NOMO-1 treated with dmso at 0.1 percent for 144 hours (cell line): ENCODE measurements at regions not wholly inside any gene's neighbourhood (a gene's known extent, or its start where the extent isn't known, plus 50 kb on each side); places are given as distances from the start of the nearest gene placed in this dataset.
"Not testable (repeated sequence)": the region's sequence is repeated elsewhere in the genome, so short reads cannot be mapped to it uniquely, and the experiment has no call there.

Source experiments
- DNase-seq: peaks from one replicate; lab custom pipeline; 2025; ENCODE audit not compliant: unreplicated experiment; lab: John Stamatoyannopoulos, UW

DNA sequence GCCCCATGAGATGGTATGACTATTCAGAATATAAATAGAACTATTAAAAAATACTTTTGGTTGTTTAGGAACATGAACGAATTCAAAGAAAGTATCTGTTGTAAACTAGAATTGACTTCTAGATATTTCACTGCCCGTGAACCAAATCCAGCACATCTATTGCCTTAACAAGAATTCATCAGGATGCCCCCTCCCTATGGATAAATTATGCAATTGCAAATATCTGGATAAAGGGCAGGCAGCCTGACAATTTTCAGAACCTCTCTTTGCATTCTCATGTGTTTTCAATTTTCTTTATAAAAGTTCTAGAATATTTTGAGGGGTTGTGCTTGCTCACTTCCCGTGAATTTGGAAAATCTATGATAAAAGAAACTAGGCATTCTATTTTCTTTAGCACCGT, 822.1 kb upstream of the SORCS1 start:
- DNase-seq: no peak

- DNase-seq: no peak
These were observed 820.1 kb upstream of the SORCS1 start for GRCh38 chr10:107984581-107984980.

- DNase-seq: no peak
These were observed 819.6 kb upstream of the SORCS1 start for GRCh38 chr10:107984149-107984548.

- DNase-seq: no peak
These were observed 813.9 kb upstream of the SORCS1 start for GRCh38 chr10:107978455-107978854.

GRCh38 chr10:107971973-107972372, 807.5 kb upstream of the SORCS1 start:
- DNase-seq: no peak

GRCh38 chr10:107971411-107971810, 806.9 kb upstream of the SORCS1 start:
- no peak for DNase-seq

DNA sequence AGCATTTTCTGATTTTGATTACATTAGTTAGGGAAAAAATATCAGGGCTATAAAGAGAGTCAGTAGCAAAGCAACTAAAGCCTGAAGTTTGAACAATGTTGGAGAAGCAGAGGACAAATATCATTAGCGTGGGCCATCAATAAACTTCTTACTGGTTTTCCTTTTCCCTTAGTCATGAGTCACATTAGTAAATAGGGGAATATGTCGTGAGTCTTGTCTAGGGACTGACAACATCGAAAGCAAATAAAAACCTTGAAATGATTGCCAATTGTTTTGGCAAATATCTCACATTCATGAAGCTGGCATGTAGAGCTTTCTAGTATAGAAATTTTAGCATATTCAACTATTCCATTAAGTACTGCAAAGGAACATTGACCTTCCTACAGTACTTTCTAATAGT, 806.0 kb upstream of the SORCS1 start:
- no peak for DNase-seq

GRCh38 chr10:107969936-107970335, 805.4 kb upstream of the SORCS1 start:
- DNase-seq: no peak

DNA sequence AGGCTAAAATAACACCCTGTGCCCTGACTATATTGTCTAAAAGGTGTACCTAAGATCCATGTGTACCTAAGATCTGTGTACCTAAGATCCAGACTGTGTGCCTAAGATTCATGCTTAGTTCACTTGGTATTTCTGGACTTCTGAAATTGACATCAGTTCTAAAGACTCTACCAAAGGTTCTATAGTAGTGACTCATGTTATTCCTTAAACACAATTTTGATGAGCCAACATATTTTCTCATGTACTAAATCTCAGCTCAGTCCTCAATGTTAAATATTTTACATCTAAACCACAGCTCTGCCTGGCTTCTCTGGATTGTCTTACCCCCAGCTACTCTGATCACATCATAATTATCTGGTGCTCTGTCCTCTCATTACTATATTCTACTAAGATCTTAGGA, 802.3 kb upstream of the SORCS1 start:
- no peak for DNase-seq

GRCh38 chr10:107952649-107953556, 788.4 kb upstream of the SORCS1 start:
- DNase-seq: no peak

GRCh38 chr10:107950411-107951062, 786.0 kb upstream of the SORCS1 start:
- DNase-seq: not testable (repeated sequence)

DNA sequence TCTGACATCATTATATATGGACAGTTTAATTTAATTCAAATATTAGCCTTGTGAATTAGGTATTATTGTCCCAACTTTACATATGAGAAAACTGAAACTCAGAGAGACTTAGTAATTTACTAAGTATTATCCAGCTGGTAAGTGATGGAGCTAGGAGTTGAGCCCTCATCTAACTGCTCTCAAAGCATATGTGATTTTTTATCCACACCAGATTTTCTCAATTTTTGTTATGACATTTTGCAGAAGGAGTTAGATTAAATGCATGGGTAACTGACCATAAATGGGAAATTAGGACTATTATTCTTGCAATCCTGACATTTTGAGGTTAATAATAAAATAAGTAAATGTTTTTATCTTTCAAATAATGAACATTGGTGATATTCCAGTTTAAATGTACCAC, 778.3 kb upstream of the SORCS1 start:
- no peak for DNase-seq

- DNase-seq: no peak
These were observed 768.6 kb upstream of the SORCS1 start for GRCh38 chr10:107933076-107933475.

GRCh38 chr10:107931808-107932207, 767.3 kb upstream of the SORCS1 start:
- DNase-seq: no peak

GRCh38 chr10:107930037-107930436, 765.5 kb upstream of the SORCS1 start:
- peak; percentile 1 for DNase-seq

- DNase-seq: no peak
These were observed 760.0 kb upstream of the SORCS1 start for GRCh38 chr10:107924458-107924857.

GRCh38 chr10:107919626-107920235, 755.2 kb upstream of the SORCS1 start:
- DNase-seq: no peak

DNA sequence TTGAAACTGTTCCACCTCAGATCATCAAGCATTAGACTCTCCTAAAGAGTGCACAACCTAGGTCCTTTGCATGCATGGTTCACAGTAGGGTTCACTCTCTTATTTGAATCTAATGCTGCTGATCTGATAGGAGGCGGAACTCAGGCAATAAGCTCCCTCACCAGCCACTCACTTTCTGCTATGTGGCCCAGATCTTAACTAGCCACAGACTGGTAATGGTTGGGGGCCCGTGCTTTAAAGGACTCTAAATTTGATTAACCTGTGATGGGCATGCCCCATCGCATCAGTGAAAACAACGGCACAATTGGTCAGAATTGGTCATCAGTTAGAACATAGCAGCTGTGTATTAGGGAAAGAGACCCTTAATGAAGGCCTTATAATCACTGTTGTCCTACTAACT, 753.7 kb upstream of the SORCS1 start:
- no peak for DNase-seq

- no peak for DNase-seq
These were observed 750.7 kb upstream of the SORCS1 start for GRCh38 chr10:107915215-107915610.

DNA sequence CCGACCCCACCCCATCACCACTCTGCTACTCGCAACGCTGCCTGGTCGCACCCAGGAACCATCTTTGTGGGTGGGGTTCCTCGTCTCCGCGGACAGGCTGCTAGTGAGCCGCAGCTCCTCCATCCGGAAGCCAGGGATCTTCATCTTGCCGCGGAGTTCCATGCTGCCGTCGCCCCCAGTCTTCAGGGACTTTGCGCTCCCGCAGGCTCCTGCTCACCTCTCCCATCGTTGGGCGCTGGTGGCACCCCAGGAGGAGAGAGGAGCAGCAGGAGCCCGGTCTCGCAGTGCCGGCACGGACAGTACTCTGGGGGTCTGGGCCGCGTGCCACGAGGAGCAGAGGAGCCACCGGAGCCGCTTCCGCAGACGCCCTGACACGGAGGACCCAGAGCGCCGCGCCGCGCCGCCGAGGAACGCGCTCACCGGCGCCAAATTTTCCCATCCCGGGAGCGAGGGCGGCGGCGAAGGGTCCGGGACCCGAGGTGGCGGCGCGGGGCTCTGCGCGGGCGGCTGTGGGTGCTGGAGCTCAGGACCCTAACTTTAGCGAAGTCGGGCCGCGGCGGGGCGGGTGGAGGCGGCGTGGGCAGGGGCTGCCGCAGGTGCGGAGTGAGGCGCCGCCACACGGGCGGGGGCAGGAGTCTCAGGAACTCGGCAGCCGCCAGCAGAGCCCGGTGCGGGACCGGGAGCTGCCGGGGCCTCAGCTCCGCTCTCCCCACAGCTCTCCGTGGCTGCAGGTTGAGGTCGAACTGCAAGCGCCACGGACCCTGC, 750.1 kb upstream of the SORCS1 start:
- no peak for DNase-seq
